Thyroid gland (tissue), 4 donors: ENCODE measurements at regions not wholly inside any gene's neighbourhood (a gene's known extent, or its start where the extent isn't known, plus 50 kb on each side); places are given as distances from the start of the nearest gene placed in this dataset.

ENCODE experiments used
- CTCF ChIP-seq, 6 experiments: fragments of 200-600 bp in 3 of 6; fragments of 450-650 bp in 3 of 6; sonication (generic) in 3 of 6; IDR thresholded peaks; one replicate each; pipeline ENCODE4 v1.5.1; 2016 to 2019; ENCODE audit warnings: antibody characterized with exemption in 6 of 6, mild to moderate bottlenecking in 2 of 6, inconsistent platforms in 1 of 6, moderate library complexity in 1 of 6
- POLR2A ChIP-seq, 2 donors: fragments of 450-650 bp; IDR thresholded peaks; one replicate each; pipeline ENCODE4 v1.6.1; 2017; ENCODE audit warnings: antibody characterized with exemption in 2 of 2, mild to moderate bottlenecking in 2 of 2, moderate library complexity in 1 of 2

GRCh38 chr7:1307828-1308227 lies 75.2 kb downstream of the UNCX start:
- TF ChIP-seq POLR2A (IDR thresholded peaks at IDR 0.05) = no peak
- TF ChIP-seq CTCF (IDR thresholded peaks at IDR 0.05) = no peak
